GM13976 (cell line): ENCODE measurements at regions not wholly inside any gene's neighbourhood (a gene's known extent, or its start where the extent isn't known, plus 50 kb on each side); places are given as distances from the start of the nearest gene placed in this dataset.

Source experiments
- DNase-seq: peaks from one replicate; pipeline ENCODE4 v3.0.0; 2012; ENCODE audit warnings: low spot score
- CTCF ChIP-seq: IDR thresholded peaks from 2 replicates; pipeline ENCODE4 v1.5.1; 2012; ENCODE audit warnings: borderline replicate concordance, mild to moderate bottlenecking; ENCODE audit not compliant: insufficient read depth; ENCODE audit errors: extremely low read depth, missing control alignments, control extremely low read depth
- in situ Hi-C: fragments of 300-500 bp; cut with MboI; formaldehyde crosslinking; loops from one replicate; pipeline ENCODE4 v1.12.0; 2022; ENCODE audit warnings: low sequenced_read_pairs, mixed read lengths, inconsistent platforms; ENCODE audit not compliant: unreplicated experiment

GRCh38 chr4:187602339-187603092 lies 393.1 kb upstream of the ZFP42 start:
- in situ Hi-C loops: no loop called here
- no peak for TF ChIP-seq CTCF
- no peak for DNase-seq

GRCh38 chr4:187603093-187604025 lies 392.2 kb upstream of the ZFP42 start:
- no peak for TF ChIP-seq CTCF
- DNase-seq: no peak
- in situ Hi-C loops: no loop called here

GRCh38 chr4:187604984-187605383 lies 390.6 kb upstream of the ZFP42 start:
- DNase-seq: no peak
- in situ Hi-C loops: no loop called here
- TF ChIP-seq CTCF: no peak

GRCh38 chr4:187606581-187606980 lies 389.0 kb upstream of the ZFP42 start:
- in situ Hi-C loops: no loop called here
- peak; percentile 69 for TF ChIP-seq CTCF
- DNase-seq: peak; percentile 46

- no peak for DNase-seq
- in situ Hi-C loops: no loop called here
- no peak for TF ChIP-seq CTCF
Observed at GRCh38 chr4:187608001-187608421, 387.6 kb upstream of the ZFP42 start.

- TF ChIP-seq CTCF: no peak
- DNase-seq: no peak
- in situ Hi-C loops: no loop called here
Observed at GRCh38 chr4:187612301-187612700, 383.3 kb upstream of the ZFP42 start.
